Right lobe of liver (tissue), 6 donors: ENCODE measurements at regions not wholly inside any gene's neighbourhood (a gene's known extent, or its start where the extent isn't known, plus 50 kb on each side); places are given as distances from the start of the nearest gene placed in this dataset.
"Not testable (repeated sequence)": the region's sequence is repeated elsewhere in the genome, so short reads cannot be mapped to it uniquely, and the experiment has no call there.

ENCODE experiments used
- ATAC-seq, 4 donors: fragments of 200-7000 bp; cut with Tn5 transposase; one replicate each; pipeline ENCODE4 v1.9.1; 2020; ENCODE audit warnings: mild to moderate bottlenecking in 4 of 4, moderate library complexity in 4 of 4
- DNase-seq, 3 donors: peaks; one replicate each; pipeline ENCODE4 v3.0.0-alpha.2; 2020
- H3K27ac ChIP-seq, 3 donors: fragments of 200-600 bp; one replicate each; pipeline ENCODE4 v1.8.0; 2022
- H3K27me3 ChIP-seq, 2 donors: fragments of 200-600 bp; one replicate each; pipeline ENCODE4 v1.8.0; 2022
- H3K36me3 ChIP-seq, 4 donors: fragments of 200-600 bp; sonication (generic) in 1 of 4; one replicate each; pipeline versions ENCODE4 v1.5.1 to v1.8.0; 2017 to 2022; ENCODE audit warnings: control low read depth in 1 of 4
- H3K4me1 ChIP-seq, 4 donors: fragments of 200-600 bp; sonication (generic) in 1 of 4; one replicate each; pipeline versions ENCODE4 v1.5.1 to v1.8.0; 2017 to 2022; ENCODE audit warnings: control low read depth in 1 of 4
- H3K4me3 ChIP-seq, 3 donors: fragments of 200-600 bp; one replicate each; pipeline ENCODE4 v1.8.0; 2022
- H3K9me3 ChIP-seq, 4 donors: fragments of 200-600 bp; sonication (generic) in 1 of 4; one replicate each; pipeline versions ENCODE4 v1.5.1 to v1.8.0; 2017 to 2022; ENCODE audit warnings: control low read depth in 1 of 4
- POLR2A ChIP-seq: fragments of 450-650 bp; IDR thresholded peaks from one replicate; pipeline ENCODE4 v1.6.1; 2017; ENCODE audit warnings: antibody characterized with exemption, mild to moderate bottlenecking
- WGBS: methylation state at CpG from one replicate; pipeline ENCODE4 v1.1.6; 2018; ENCODE audit warnings: low coverage, low lambda C conversion rate; ENCODE audit not compliant: insufficient coverage; ENCODE audit errors: missing lambda C conversion rate; 5-methylcytosine and 5-hydroxymethylcytosine counted together
- intact Hi-C, 2 donors: fragments of 100-400 bp; cut with DNase I; formaldehyde crosslinking; loops; one replicate each; pipeline versions ENCODE4 v1.11.2 to v1.14.1; 2022
- TF ChIP-seq, protein P1 (sequence below), 4 donors: fragments of 200-600 bp in 3 of 4; fragments of 450-650 bp in 1 of 4; IDR thresholded peaks; one replicate each; pipeline versions ENCODE4 v1.5.1 to v1.8.0; 2016 to 2022; ENCODE audit warnings: antibody characterized with exemption in 4 of 4, mild to moderate bottlenecking in 2 of 4
- donor health status: DM: no; HTN: yes; CAD: no.
- donor health status: DM: no; HTN: no; CAD: no.
- donor health status: DM: no; HTN: no; CAD: no.
- donor health status: DM: no; HTN: yes; CAD: no.
- donor health status: DM: no; HTN: yes; CAD: no.

DNA sequence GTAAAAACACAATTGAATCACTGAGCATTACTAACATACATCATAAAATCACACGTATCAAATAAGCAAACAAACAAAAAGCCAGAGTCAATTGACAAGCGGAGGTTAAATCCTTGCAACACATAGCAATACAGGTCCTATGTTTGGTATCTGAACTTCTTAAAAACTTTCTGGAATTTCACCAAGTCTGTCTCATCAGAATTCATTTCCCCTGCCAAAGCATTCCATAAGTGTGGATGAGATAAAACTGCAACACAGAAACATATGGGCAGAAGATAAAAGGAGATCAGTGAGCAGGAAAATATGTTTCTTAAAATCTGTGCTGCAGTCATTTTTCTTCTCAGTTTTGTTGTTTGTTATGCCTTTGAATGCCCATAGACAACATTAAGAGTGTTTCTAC lies 1155.5 kb downstream of the TBL1XR1 start:
- H3K36me3 ChIP-seq, result no peaks in the 10 kb centered on the region
- H3K9me3 ChIP-seq, result no peaks in the 10 kb centered on the region
- intact Hi-C loops, result no loop called here
- ATAC-seq (no peak), DNase-seq (no peak)
- TF ChIP-seq POLR2A, result no peak
- TF ChIP-seq, protein P1, sequence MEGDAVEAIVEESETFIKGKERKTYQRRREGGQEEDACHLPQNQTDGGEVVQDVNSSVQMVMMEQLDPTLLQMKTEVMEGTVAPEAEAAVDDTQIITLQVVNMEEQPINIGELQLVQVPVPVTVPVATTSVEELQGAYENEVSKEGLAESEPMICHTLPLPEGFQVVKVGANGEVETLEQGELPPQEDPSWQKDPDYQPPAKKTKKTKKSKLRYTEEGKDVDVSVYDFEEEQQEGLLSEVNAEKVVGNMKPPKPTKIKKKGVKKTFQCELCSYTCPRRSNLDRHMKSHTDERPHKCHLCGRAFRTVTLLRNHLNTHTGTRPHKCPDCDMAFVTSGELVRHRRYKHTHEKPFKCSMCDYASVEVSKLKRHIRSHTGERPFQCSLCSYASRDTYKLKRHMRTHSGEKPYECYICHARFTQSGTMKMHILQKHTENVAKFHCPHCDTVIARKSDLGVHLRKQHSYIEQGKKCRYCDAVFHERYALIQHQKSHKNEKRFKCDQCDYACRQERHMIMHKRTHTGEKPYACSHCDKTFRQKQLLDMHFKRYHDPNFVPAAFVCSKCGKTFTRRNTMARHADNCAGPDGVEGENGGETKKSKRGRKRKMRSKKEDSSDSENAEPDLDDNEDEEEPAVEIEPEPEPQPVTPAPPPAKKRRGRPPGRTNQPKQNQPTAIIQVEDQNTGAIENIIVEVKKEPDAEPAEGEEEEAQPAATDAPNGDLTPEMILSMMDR (IDR thresholded peaks at IDR 0.05), result no peak
- H3K27me3 ChIP-seq, result no peaks in the 10 kb centered on the region
- 54% methylated on average over 2 of the region's 2 CpGs for WGBS
- no peak overlapping the region for H3K4me3 ChIP-seq
- H3K4me1 ChIP-seq, result no peaks in the 10 kb centered on the region
- H3K27ac ChIP-seq, result no peak overlapping the region

DNA sequence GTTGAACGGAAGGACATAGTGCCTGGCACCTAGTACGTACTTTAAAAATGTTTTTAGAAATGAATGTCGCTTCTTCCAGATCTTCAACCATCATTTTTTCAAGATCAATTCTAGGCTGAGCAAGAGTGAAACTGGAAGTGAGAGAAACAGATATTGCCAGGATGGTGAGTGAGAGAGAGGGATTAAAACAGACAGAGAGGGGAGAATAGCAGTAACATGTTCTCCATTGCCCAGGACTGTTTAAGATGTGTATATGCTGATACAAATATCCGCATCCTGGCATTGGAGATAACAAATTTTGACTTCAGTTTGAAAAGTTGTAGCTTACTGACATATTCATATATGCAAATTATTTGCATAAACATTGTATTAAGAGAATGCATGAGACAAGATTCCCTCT lies 1156.1 kb downstream of the TBL1XR1 start:
- WGBS, result 77% methylated on average over 4 of the region's 4 CpGs
- intact Hi-C loops, result no loop called here
- DNase-seq (no peak), ATAC-seq (no peak)
- H3K4me1 ChIP-seq, result no peaks in the 10 kb centered on the region
- H3K36me3 ChIP-seq, result no peaks in the 10 kb centered on the region
- H3K4me3 ChIP-seq, result no peak overlapping the region
- no peak overlapping the region for H3K27ac ChIP-seq
- H3K27me3 ChIP-seq, result no peaks in the 10 kb centered on the region
- no peaks in the 10 kb centered on the region for H3K9me3 ChIP-seq
- no peak for TF ChIP-seq POLR2A
- TF ChIP-seq, protein P1 (IDR thresholded peaks at IDR 0.05), result no peak

DNA sequence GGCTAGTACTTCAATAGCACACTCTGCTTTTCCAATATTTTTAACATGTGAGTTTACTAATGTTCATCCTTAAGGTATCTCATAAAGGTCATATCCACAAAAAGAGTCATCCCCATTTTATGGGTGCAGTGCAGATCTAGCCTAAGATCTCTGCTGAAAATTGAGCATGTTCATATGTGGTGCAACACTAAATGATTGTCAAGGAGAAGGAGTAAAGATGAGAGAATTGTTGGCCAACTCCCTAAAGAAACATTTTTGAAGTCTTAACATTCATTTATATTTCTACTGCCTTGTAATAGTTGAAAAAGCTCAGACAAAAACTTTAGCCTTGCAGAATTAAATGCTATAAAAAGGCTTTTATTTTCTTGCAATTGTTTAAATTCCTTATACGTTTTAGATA lies 1159.6 kb downstream of the TBL1XR1 start:
- H3K4me3 ChIP-seq, result no peak overlapping the region
- intact Hi-C loops, result no loop called here
- H3K27ac ChIP-seq, result no peak overlapping the region
- H3K27me3 ChIP-seq, result no peaks in the 10 kb centered on the region
- H3K9me3 ChIP-seq, result no peaks in the 10 kb centered on the region
- no peak for DNase-seq
- H3K36me3 ChIP-seq, result no peaks in the 10 kb centered on the region
- H3K4me1 ChIP-seq, result no peaks in the 10 kb centered on the region
- no peak for TF ChIP-seq POLR2A
- TF ChIP-seq, protein P1 (IDR thresholded peaks at IDR 0.05), result no peak
- no peak for ATAC-seq
- 39% methylated on average over 1 of the region's 1 CpG for WGBS

DNA sequence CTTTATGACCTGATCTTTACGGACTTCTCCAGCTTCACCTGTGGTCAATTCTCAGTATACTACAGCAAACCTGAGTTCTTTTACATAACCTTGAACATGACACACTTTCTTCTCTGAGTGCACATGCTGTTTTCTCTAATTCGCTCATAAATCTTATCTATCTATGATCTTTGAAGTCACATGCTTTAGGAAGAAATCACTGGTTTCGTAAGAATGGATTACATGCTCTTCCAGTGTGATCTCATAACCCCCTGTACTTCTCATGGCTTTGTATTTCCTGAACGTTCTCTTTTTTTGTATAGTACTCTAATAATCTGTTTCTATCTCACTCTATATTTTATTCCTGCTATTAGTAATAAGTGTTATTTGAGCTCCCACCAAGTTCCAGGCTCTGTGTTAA lies 1165.2 kb downstream of the TBL1XR1 start:
- Histone ChIP-seq H3K36me3 (no peaks in the 10 kb centered on the region), H3K9me3 (no peaks in the 10 kb centered on the region), H3K27ac (no peak overlapping the region), H3K27me3 (no peaks in the 10 kb centered on the region), H3K4me3 (no peak overlapping the region), H3K4me1 (no peaks in the 10 kb centered on the region)
- intact Hi-C loops, result no loop called here
- no peak for TF ChIP-seq POLR2A
- TF ChIP-seq, protein P1 (IDR thresholded peaks at IDR 0.05), result no peak
- ATAC-seq, result no peak
- WGBS, result 53% methylated on average over 4 of the region's 4 CpGs
- DNase-seq, result no peak

DNA sequence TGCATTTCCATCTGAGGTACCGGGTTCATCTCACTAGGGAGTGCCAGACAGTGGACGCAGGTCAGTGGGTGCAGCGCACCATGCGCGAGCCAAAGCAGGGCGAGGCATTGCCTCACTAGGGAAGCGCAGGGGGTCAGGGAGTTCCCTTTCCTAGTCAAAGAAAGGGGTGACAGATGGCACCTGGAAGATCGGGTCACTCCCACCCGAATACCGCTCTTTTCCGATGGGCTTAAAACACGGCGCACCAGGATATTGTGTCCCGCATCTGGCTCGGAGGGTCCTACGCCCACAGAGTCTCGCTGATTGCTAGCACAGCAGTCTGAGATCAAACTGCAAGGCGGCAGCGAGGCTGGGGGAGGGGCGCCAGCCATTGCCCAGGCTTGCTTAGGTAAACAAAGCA lies 1157.1 kb downstream of the NAALADL2 start:
- intact Hi-C loops, result not testable (repeated sequence)
- WGBS, result 82% methylated on average over 2 of the region's 20 CpGs

DNA sequence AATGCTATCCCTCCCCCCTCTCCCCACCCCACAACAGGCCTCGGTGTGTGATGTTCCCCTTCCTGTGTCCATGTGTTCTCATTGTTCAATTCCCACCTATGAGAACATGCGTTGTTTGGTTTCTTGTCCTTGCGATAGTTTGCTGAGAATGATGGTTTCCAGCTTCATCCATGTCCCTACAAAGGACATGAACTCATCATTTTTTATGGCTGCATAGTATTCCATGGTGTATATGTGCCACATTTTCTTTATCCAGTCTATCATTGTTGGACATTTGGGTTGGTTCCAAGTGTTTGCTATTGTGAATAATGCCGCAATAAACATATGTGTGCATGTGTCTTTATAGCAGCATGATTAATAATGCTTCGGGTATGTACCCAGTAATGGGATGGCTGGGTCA lies 1156.1 kb downstream of the NAALADL2 start:
- H3K27me3 ChIP-seq, H3K27ac ChIP-seq, ATAC-seq, H3K4me3 ChIP-seq, H3K4me1 ChIP-seq, DNase-seq, intact Hi-C loops, H3K36me3 ChIP-seq, H3K9me3 ChIP-seq: not testable (repeated sequence)
- 85% methylated on average over 4 of the region's 5 CpGs for WGBS

More for the DNA sequence above, 1157.1 kb downstream of the NAALADL2 start:
- not testable (repeated sequence) for H3K4me1 ChIP-seq, H3K4me3 ChIP-seq, ATAC-seq, H3K27ac ChIP-seq, H3K36me3 ChIP-seq, DNase-seq, H3K27me3 ChIP-seq, H3K9me3 ChIP-seq
